ENCODE measurements at regions not wholly inside any gene's neighbourhood (a gene's known extent, or its start where the extent isn't known, plus 50 kb on each side); places are given as distances from the start of the nearest gene placed in this dataset.

- Histone ChIP-seq H3K14ac (ENCODE audit: insufficient read depth, low read length) (no peak overlapping the region), H3K23me2 (ENCODE audit: insufficient read length, low read depth, low read length, poor library complexity, severe bottlenecking) (no peaks in the 10 kb centered on the region), H4K20me1 (ENCODE audit: control insufficient read depth, insufficient read depth, insufficient read length) (no peaks in the 10 kb centered on the region), H2BK15ac (ENCODE audit: low read depth, low read length) (no peak overlapping the region), H2BK120ac (ENCODE audit: low read depth, low read length, poor library complexity, severe bottlenecking) (no peak overlapping the region), H2AK5ac (ENCODE audit: insufficient read length, low read length) (no peak overlapping the region), H4K8ac (replicated peaks; ENCODE audit: insufficient read length, low read depth, low read length) (no peak overlapping the region), H3K79me2 (ENCODE audit: insufficient read depth, low read length) (no peaks in the 10 kb centered on the region), H3K9me3 (ENCODE audit: control insufficient read depth, low read depth, low read length) (no peaks in the 10 kb centered on the region), H4K91ac (ENCODE audit: insufficient read length, low read depth, low read length) (no peak overlapping the region), H3K27ac (ENCODE audit: insufficient read length, low read depth, low read length) (no peak overlapping the region), H3K56ac (ENCODE audit: insufficient read length, low read depth, low read length) (no peak overlapping the region), H3K18ac (ENCODE audit: insufficient read length, low read depth, low read length) (no peak overlapping the region), H2BK20ac (ENCODE audit: low read depth, low read length, poor library complexity, severe bottlenecking) (no peak overlapping the region), H2BK5ac (ENCODE audit: insufficient read length, low read length) (no peak overlapping the region), H3K79me1 (ENCODE audit: insufficient read depth, low read depth, low read length, poor library complexity, severe bottlenecking) (no peaks in the 10 kb centered on the region), H3K27me3 (ENCODE audit: insufficient read depth, low read length) (no peaks in the 10 kb centered on the region; the same call in 1 of the 2 replicates), H3K4me2 (ENCODE audit: insufficient read depth, insufficient read length, low read length) (no peak overlapping the region), H3K4me1 (ENCODE audit: insufficient read depth, low read length) (no peaks in the 10 kb centered on the region; the same call in 1 of the 2 replicates), H4K5ac (ENCODE audit: insufficient read length, low read depth, low read length) (no peak overlapping the region), H2BK12ac (ENCODE audit: insufficient read length, low read depth, low read length) (no peak overlapping the region), H2AFZ (ENCODE audit: low read length) (no peak overlapping the region), H3K9ac (ENCODE audit: extremely low read depth, insufficient read length, low read length) (no peak overlapping the region), H3K4ac (ENCODE audit: low read depth, low read length) (no peak overlapping the region), H3T11ph (ENCODE audit: low read length) (no peak overlapping the region), H3K23ac (ENCODE audit: insufficient read length, low read depth, low read length) (no peak overlapping the region)
- no peak for DNase-seq
- no CpG with 5 or more reads among the region's 2 CpGs for WGBS (ENCODE audit: extremely low coverage, insufficient read length, low lambda C conversion rate)
- Mint-ChIP-seq H3K4me3 (no peak overlapping the region), H3K27me3 (ENCODE audit: low read depth) (peaks cover 44% of the 10 kb centered on the region), H3K36me3 (ENCODE audit: insufficient read depth in 1 of 3, low read depth in 3 of 3) (no peaks in the 10 kb centered on the region; a peak in 1 of 7 replicates), H3K4me1 (peaks cover 4 to 10% of the 10 kb centered on the region in 2 experiments; a peak in 3 of 4 replicates), H3K27ac (no peak overlapping the region), H3K9me3 (peaks cover 0 to 8% of the 10 kb centered on the region in 2 experiments; a peak in 1 of 5 replicates)
- no peak for TF ChIP-seq CTCF (conservative IDR thresholded peaks at IDR 0.05)
Observed at GRCh38 chr11:69917529-69917928, 98.3 kb upstream of the FGF3 start.
